Mucosa of stomach (tissue), 1 donor: ENCODE measurements at regions not wholly inside any gene's neighbourhood (a gene's known extent, or its start where the extent isn't known, plus 50 kb on each side); places are given as distances from the start of the nearest gene placed in this dataset.
"Not testable (repeated sequence)": the region's sequence is repeated elsewhere in the genome, so short reads cannot be mapped to it uniquely, and the experiment has no call there.

Source experiments
- H3K27me3 ChIP-seq: one replicate; pipeline ENCODE4 v1.7.0; 2013; ENCODE audit warnings: mild to moderate bottlenecking, low read length; ENCODE audit not compliant: control insufficient read depth, insufficient read depth
- H3K36me3 ChIP-seq: one replicate; pipeline ENCODE4 v1.7.0; 2013; ENCODE audit warnings: low read length; ENCODE audit not compliant: control insufficient read depth, insufficient read depth
- H3K4me1 ChIP-seq: one replicate; pipeline ENCODE4 v1.7.0; 2013; ENCODE audit warnings: mild to moderate bottlenecking, low read length; ENCODE audit not compliant: control insufficient read depth, insufficient read depth
- H3K4me3 ChIP-seq: one replicate; pipeline ENCODE4 v1.7.0; 2013; ENCODE audit warnings: low read length
- H3K9ac ChIP-seq: one replicate; pipeline ENCODE4 v1.7.0; 2013; ENCODE audit warnings: mild to moderate bottlenecking, low read length, moderate library complexity
- H3K9me3 ChIP-seq: one replicate; pipeline ENCODE4 v1.7.0; 2013; ENCODE audit warnings: mild to moderate bottlenecking, low read length, moderate library complexity; ENCODE audit not compliant: control insufficient read depth
- donor health status: Pancreatic carcinoma.

- Histone ChIP-seq H3K27me3 (no peaks in the 10 kb centered on the region), H3K36me3 (no peaks in the 10 kb centered on the region), H3K9ac (no peak overlapping the region), H3K4me3 (no peak overlapping the region), H3K9me3 (no peaks in the 10 kb centered on the region), H3K4me1 (no peaks in the 10 kb centered on the region)
Observed at GRCh38 chr17:56725144-56725543, 108.6 kb downstream of the C17orf67 start.

- Histone ChIP-seq H3K4me3 (no peak overlapping the region), H3K9ac (no peak overlapping the region), H3K27me3 (no peaks in the 10 kb centered on the region), H3K36me3 (no peaks in the 10 kb centered on the region), H3K4me1 (no peaks in the 10 kb centered on the region), H3K9me3 (no peaks in the 10 kb centered on the region)
Observed at GRCh38 chr17:56727876-56728617, 105.7 kb downstream of the C17orf67 start.

GRCh38 chr17:56731096-56731495 is 102.6 kb downstream of the C17orf67 start:
- not testable (repeated sequence) for H3K9me3 ChIP-seq, H3K4me3 ChIP-seq, H3K4me1 ChIP-seq, H3K9ac ChIP-seq, H3K36me3 ChIP-seq, H3K27me3 ChIP-seq

- Histone ChIP-seq H3K9me3 (no peaks in the 10 kb centered on the region), H3K4me1 (no peaks in the 10 kb centered on the region), H3K27me3 (no peaks in the 10 kb centered on the region), H3K36me3 (no peaks in the 10 kb centered on the region), H3K4me3 (no peak overlapping the region), H3K9ac (no peak overlapping the region)
Observed at GRCh38 chr17:56733833-56734232, 99.9 kb downstream of the C17orf67 start.

GRCh38 chr17:56735842-56736241 is 97.9 kb downstream of the C17orf67 start:
- Histone ChIP-seq H3K9me3 (no peaks in the 10 kb centered on the region), H3K36me3 (no peaks in the 10 kb centered on the region), H3K9ac (no peak overlapping the region), H3K27me3 (no peaks in the 10 kb centered on the region), H3K4me3 (no peak overlapping the region), H3K4me1 (no peaks in the 10 kb centered on the region)

- no peak overlapping the region for H3K9ac ChIP-seq
- no peaks in the 10 kb centered on the region for H3K27me3 ChIP-seq
- H3K4me3 ChIP-seq, result no peak overlapping the region
- H3K4me1 ChIP-seq, result no peaks in the 10 kb centered on the region
- no peaks in the 10 kb centered on the region for H3K36me3 ChIP-seq
- no peaks in the 10 kb centered on the region for H3K9me3 ChIP-seq
Observed at GRCh38 chr17:56737421-56738161, 96.1 kb downstream of the C17orf67 start.

GRCh38 chr17:56739376-56739775 is 94.3 kb downstream of the C17orf67 start:
- Histone ChIP-seq H3K9me3 (no peaks in the 10 kb centered on the region), H3K4me3 (no peak overlapping the region), H3K9ac (no peak overlapping the region), H3K36me3 (no peaks in the 10 kb centered on the region), H3K27me3 (no peaks in the 10 kb centered on the region), H3K4me1 (no peaks in the 10 kb centered on the region)

GRCh38 chr17:56739776-56740175 is 93.9 kb downstream of the C17orf67 start:
- Histone ChIP-seq H3K4me3 (no peak overlapping the region), H3K36me3 (no peaks in the 10 kb centered on the region), H3K9ac (no peak overlapping the region), H3K4me1 (no peaks in the 10 kb centered on the region), H3K27me3 (no peaks in the 10 kb centered on the region), H3K9me3 (no peaks in the 10 kb centered on the region)

- Histone ChIP-seq H3K4me1 (no peaks in the 10 kb centered on the region), H3K27me3 (no peaks in the 10 kb centered on the region), H3K4me3 (no peak overlapping the region), H3K36me3 (no peaks in the 10 kb centered on the region), H3K9ac (no peak overlapping the region), H3K9me3 (no peaks in the 10 kb centered on the region)
Observed at GRCh38 chr17:56740481-56740880, 93.2 kb downstream of the C17orf67 start.
